ENCODE measurements at regions not wholly inside any gene's neighbourhood (a gene's known extent, or its start where the extent isn't known, plus 50 kb on each side); places are given as distances from the start of the nearest gene placed in this dataset.
"Not testable (repeated sequence)": the region's sequence is repeated elsewhere in the genome, so short reads cannot be mapped to it uniquely, and the experiment has no call there.

GRCh38 chr1:143574891-143575520 is 396.8 kb downstream of the FAM72C start:
- no peak for DNase-seq

GRCh38 chr1:143572661-143573060 is 399.1 kb downstream of the FAM72C start:
- DNase-seq, result not testable (repeated sequence)

- DNase-seq, result not testable (repeated sequence)
Measured at GRCh38 chr1:143563761-143564160, 408.0 kb downstream of the FAM72C start.

- DNase-seq, result no peak
Measured at GRCh38 chr1:143553627-143554026, 418.2 kb downstream of the FAM72C start.

- not testable (repeated sequence) for DNase-seq
Measured at GRCh38 chr1:143504703-143505102, 467.1 kb downstream of the FAM72C start.

GRCh38 chr1:143504080-143504479 is 467.7 kb downstream of the FAM72C start:
- not testable (repeated sequence) for DNase-seq

- not testable (repeated sequence) for DNase-seq
Measured at GRCh38 chr1:143503048-143503447, 468.7 kb downstream of the FAM72C start.

- not testable (repeated sequence) for DNase-seq
Measured at GRCh38 chr1:143502038-143502437, 469.7 kb downstream of the FAM72C start.

GRCh38 chr1:143498059-143498749 is 473.6 kb downstream of the FAM72C start:
- DNase-seq, result not testable (repeated sequence)

GRCh38 chr1:143497374-143497747 is 474.4 kb downstream of the FAM72C start:
- no peak for DNase-seq

GRCh38 chr1:143496526-143497373 is 475.0 kb downstream of the FAM72C start:
- not testable (repeated sequence) for DNase-seq
